ENCODE measurements at regions not wholly inside any gene's neighbourhood (a gene's known extent, or its start where the extent isn't known, plus 50 kb on each side); places are given as distances from the start of the nearest gene placed in this dataset.

DNA sequence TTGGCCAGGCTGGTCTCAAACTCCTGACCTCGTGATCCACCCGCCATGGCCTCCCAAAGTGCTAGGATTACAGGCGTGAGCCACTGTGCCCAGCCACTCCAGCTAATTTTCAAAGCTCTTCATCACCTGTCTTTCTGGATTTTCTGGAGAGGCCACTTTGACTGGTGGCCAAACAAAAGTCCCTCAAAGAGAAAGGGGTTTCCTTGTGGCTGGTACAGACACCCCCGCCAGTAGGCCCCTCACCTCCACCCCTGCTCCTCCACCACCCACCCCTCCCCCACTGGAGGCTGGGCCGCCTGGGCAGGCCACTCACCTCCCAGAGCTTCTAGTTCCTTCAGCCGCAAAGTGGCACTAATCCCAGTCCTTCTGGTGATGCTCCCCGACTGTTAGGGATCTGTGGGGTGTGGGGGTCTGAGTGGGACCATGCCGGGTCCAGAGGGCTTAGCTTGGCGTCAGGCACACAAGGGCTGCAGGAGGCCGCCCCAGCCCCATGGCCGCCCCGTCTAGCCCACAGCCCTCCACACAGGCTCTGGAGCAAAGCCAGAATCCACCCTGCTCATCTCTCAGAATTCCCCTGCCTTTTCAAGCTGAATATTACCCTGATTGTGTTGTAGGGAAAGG, 182.0 kb upstream of the IER5L start (continued):
- TF ChIP-seq SRF (IDR thresholded peaks at IDR 0.05; ENCODE audit: low read depth, low read length) (no peak), SP1 (IDR thresholded peaks at IDR 0.05; ENCODE audit: low read depth, low read length) (no peak), SIN3A (conservative IDR thresholded peaks at IDR 0.05 in 1 of 2, IDR thresholded peaks at IDR 0.05 in 1 of 2; ENCODE audit: low read depth in 1 of 2, low read length in 2 of 2) (no peak)
